Stimulated activated CD8-positive, alpha-beta memory T cell treated with anti-CD3 and anti-CD28 coated beads, Interleukin-12 subunit alpha, Interleukin-12 subunit beta, amount 100 ng/mL, for 24 hours (primary cell): ENCODE measurements at regions not wholly inside any gene's neighbourhood (a gene's known extent, or its start where the extent isn't known, plus 50 kb on each side); places are given as distances from the start of the nearest gene placed in this dataset.
"Not testable (repeated sequence)": the region's sequence is repeated elsewhere in the genome, so short reads cannot be mapped to it uniquely, and the experiment has no call there.

ENCODE experiments used
- DNase-seq: peaks from one replicate; pipeline ENCODE4 v3.0.0-alpha.2; 2020; ENCODE audit errors: extremely low read depth

DNA sequence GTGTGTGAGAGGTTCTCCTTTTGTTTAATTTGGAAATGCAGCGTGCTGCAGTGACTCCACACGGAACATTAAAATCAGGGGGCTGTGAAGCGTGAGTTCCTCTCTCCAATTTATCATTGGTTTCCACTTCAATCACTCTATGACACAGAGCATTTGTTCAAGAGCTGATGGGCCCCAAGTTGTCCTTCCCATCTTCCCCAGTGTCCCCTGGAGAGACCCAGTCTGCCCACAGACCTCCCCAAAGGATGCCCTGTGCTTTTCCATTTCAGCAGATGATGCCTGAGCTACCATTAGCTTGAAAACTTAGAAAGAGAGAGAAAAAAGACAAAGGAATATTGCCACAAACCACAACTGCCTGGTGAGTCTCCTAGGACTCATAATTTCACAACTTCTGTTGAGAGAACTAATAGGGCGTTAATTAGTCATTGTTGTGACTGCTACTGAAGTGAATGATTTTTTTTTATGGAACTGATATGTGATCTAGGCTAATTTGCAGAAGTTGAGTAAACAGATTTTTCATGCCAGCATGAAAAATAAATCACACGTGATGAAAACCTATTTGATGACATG lies 772.7 kb downstream of the SEMA5A start:
- DNase-seq = no peak

DNA sequence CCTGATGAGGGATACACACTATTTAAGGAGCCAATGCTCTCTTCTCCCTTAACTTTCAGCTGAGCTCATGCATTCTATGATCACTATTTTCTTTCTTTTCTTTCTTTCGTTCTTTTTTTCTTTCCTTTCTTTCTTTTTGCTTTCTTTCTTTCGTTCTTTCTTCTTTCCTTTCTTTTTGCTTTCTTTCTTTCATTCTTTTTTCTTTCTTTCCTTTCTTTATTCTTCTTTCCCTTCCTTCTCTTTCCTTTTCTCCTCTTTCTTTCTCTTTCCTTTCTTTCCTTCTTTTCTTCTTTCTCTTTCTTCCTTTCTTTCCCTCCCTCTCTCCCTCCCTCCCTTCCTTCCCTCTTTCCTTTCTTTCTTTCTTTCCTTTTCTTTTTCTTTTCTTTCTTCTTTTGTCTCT lies 761.2 kb downstream of the SEMA5A start:
- no peak for DNase-seq

DNA sequence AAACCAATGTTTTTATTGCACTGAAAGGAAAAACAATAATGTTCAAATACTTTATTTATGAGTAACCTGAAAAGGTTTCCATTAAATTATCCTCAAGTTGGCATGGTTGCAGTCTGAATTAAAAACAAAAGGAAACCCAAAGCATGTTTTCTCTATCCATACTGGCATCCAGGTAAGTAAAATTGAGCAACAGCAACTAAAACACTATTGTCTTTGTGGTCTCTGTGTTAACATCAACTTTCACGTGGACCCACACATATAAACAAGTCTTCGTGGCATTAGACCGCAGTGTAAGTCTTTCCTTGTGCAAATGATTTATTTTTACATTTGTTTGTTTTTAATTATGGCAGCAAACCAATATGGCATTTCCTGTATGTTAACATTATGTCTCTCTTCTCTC lies 757.6 kb downstream of the SEMA5A start:
- DNase-seq = no peak

DNA sequence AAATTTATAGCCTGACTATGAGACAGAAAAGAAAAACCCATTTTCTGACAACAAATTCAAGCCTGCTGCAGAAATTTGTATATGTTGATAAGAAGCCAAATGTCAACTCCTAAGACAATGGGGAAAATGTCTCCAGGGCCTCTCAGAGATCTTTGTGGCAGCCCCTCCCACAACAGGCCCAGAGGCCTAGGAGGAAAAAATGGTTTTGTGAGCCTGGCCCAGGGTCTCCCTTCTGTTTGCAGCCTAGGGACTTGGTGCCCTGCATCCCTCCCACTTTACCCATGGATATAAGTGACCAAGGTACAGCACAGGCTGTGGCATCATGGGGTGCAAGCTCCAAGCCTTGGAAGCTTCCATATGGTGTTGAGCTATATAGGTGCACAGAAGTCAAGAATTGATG lies 740.2 kb downstream of the SEMA5A start:
- DNase-seq = no peak

DNA sequence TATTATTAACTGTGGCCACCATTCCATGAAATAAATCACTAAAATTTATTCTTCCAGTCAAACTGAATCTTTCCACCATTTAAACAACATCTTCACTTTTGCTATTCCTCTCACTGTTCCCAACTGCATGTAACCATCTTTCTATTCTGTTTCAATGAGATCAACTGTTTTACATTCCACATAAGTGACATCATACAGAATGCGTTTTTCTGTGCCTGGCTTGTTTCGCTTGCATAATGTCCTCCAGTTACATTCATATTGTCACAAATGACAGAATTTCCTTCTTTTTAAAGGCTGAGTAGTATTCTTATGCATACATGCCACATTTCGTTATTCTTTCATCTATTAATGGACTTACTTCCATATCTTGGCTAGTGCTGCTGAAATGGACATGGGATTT lies 738.2 kb downstream of the SEMA5A start:
- no peak for DNase-seq

DNA sequence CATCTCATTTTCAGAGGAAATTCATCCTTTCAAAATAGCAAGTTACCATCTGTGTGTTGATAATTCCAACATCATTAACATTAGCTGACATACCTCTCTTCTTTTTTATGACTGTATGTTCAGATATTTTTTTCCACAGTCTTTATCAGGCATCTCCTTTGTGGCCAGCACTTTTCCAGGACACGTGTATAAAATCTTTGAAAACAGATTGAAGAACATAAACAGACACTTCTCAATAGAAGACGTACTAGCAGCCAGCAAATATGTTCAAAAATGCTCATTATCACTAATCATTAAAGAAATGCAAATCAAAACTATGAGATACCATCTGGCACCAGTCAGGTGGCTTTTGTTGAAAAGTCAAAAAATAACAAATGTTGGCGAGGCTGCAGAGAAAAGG lies 734.3 kb downstream of the SEMA5A start:
- DNase-seq = no peak

DNA sequence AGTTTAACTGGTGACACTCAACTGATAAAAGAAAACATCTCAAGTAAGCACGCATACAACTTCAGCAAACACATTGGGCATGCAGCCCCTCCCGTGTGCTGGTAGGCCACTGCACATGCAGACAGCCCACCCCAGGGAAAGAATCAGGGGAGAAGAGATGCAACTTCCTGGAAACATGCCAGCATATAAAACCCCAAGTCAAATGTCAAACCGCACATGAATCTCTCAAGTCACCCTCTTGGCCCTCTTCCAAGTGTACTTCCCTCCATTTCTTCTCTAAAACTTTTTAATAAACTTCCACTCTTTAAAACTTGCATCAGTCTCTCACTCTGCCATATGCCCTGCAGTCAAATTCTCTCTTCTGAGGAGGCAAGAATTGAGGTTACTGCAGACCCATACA lies 732.7 kb downstream of the SEMA5A start:
- DNase-seq = no peak

DNA sequence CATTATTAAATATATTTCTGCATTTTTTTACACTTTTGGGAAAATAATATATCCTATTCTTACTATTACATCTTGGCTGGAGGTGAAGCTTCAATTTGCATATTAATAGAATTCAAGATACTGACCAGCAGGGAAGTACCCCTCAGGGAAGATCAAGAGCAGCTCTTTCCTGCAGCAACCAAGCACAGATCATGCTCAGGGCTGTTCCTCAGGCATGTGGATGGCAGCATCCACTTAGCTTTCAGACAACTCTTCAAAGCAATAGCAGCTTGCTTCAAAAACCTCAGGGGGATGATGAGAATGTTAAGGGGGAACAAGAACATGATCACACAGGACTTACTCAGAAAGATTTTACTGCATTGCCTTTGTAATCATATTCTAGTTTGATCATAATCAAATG lies 731.8 kb downstream of the SEMA5A start:
- no peak for DNase-seq

DNA sequence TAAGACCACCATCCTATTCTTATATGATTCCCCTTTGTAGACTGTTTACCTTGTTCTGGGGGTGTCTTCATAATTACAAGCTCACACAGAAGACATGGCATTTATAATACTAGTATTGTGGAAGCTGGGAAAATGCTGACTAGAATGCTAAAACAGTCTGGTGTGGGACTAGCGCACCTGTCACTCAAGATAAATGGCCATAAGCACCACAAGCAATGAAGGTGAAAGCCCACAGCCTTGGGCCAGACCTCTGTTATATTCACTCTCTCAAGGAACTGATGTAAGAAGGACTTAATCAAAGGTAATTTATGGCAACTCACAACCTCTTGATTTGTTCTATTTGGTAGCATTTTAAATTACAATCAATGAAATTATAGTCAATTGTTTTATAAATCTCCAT lies 721.5 kb downstream of the SEMA5A start:
- no peak for DNase-seq

DNA sequence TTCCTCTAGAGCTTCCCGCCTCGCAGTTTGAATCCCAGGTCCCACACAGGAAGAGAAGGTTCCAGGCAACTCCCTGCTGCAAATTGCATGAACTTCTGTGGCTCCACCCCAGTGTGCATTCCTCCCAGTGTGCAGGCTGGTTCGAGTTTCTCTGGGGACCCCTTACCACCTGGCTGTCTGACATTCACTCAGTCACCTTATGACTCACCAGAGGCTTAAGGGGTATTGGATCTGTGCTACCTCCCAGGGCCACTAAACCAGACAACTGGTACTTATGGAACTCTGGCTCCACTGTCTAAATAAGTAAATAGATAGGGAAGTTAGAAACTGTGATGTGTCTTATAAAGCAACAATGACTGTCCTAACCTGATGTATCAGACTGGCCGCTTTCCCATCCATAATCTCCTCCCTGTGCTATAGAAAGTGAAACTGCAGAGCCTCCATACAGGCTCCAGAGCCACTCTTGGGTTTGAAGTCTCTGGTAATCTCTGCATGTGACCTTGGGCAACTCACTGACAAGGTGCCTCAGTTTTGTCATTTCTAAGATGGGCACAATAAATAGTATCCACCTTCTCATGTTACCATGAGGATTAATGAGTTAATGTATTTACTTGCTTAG lies 720.6 kb downstream of the SEMA5A start:
- DNase-seq = no peak

DNA sequence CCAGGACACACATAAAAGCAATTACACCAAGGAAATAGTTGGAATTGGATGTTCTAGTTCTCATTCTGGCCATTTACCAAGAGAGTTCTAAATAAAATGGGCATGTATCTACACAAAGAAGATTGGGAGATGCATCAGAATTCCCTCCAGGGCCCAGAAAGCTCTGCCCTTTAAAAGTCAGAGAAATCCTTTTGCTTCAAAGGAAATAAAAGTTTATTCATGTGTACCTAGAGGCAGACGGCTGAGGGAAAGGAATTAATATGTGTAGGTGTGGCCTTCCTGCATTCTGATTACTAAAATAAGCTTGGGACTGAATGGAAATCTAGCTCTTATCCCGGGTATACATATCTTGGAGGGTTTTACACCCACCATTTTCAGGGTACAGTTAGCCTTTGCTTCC lies 719.4 kb downstream of the SEMA5A start:
- no peak for DNase-seq

DNA sequence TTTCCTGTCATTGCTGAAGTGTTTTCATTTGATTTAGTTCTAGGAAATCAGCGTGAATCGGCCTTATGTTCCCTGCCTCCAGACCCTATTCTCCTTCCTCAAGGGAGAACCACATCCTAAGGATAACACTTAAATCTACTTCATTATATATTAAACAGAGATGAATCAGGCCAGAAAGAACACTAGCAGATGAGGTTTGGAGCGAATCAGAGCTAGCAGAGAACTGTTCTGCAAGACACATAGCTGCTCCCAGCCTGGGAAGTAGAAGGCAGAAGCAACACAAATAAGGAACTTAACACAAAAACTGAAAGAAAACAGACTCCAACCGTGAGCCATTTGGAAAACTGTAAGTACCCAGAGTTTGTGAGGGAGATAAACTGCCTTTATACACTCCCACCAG lies 718.2 kb downstream of the SEMA5A start:
- no peak for DNase-seq

DNA sequence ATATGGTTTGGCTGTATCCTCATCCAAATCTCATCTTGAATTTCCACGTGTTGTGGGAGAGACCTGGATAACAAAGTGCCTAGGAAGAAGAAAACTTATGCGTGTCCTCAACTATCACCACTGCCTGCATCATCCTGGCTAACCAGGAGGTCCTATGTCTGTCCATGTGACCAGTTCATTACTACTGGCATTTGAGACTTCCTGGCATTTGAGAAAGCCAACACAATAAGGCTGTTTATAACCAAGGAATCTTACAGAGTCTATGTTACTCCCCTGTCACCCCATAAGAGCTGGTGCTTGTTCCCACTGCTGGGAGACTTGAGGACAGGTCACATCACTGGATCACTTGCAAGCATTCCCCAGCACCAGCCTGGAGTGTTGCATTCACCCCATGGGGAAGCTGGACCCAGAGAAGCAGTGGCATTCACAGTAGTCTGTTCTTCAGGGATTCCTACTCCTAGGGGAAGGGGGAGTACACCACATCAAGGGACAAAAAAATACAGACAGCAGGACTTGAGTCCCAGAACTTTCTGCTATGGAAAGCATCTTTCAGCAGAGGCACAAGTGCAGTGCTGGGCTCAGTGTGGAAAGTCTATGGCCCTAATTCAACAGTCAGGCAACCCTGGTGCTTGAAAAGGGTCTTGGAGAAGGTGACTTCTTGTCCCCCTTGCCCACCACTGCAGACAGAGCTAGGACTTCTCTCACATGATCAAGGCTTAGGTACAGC lies 717.1 kb downstream of the SEMA5A start:
- no peak for DNase-seq

DNA sequence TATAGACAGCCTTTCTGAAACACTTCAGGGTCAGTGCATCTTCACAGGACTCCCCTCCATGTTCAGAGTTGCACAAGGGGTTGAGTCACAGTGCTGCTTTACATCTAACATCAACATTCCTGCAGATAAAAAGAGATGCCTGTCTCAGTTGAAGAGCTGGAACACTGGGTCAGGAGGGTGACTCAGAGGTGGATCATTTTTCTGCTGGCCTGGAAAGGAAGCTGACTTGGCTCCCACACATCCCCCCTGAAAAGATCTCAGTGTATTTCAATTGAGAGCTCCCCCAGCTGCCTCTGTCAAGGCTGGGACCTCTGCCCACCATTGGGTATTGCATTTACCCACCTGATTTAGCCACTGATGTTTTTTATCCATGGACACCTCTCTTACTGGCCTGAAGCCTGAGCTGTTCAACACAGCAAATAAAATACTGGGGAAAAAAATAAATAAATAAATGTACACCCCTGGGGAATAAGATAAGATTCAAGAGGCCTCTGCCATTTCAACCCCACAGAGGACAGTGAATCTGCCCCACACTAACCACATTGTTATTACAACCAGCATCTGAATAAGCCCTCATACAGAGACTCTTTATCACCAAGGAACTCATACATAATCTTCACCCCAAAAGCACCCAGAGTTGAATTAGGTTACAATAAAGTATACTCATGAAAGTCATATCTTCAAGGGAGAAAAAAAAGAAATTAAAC lies 716.4 kb downstream of the SEMA5A start:
- no peak for DNase-seq

DNA sequence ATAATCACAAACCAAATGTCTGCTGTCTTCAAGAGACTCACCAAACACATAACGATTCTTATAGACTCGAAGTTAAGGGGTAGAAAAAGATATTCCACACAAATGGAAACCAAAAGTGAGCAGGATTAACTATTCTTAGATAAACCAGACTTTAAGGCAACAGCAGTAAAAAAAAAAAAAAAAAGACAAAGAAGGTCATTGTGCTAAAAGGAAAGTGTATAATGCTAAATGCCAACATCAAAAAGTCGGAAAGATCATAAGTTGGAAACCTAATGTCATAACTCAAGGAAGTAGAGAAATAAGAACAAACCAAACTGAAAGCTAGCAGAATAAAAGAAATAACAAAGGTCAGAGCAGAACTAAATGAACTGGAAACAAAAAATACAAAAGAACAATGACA lies 714.6 kb downstream of the SEMA5A start:
- no peak for DNase-seq

DNA sequence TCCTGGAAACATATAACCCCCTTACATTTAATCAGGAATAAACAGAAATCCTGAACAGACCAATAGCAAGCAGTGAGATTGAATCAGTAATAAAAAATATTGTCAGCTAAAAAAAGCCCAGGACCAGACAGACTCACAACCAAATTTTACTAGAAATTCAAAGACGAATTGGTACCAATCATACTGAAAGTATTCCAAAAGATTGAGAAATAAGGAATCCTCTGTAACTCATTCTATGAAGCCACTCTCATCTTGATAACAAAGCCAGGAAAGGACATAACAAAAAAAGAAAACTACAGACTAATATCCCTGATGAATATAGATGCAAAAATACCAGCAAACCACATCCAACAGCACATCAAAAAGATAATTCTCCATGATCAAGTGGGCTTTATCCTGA lies 714.0 kb downstream of the SEMA5A start:
- no peak for DNase-seq

DNA sequence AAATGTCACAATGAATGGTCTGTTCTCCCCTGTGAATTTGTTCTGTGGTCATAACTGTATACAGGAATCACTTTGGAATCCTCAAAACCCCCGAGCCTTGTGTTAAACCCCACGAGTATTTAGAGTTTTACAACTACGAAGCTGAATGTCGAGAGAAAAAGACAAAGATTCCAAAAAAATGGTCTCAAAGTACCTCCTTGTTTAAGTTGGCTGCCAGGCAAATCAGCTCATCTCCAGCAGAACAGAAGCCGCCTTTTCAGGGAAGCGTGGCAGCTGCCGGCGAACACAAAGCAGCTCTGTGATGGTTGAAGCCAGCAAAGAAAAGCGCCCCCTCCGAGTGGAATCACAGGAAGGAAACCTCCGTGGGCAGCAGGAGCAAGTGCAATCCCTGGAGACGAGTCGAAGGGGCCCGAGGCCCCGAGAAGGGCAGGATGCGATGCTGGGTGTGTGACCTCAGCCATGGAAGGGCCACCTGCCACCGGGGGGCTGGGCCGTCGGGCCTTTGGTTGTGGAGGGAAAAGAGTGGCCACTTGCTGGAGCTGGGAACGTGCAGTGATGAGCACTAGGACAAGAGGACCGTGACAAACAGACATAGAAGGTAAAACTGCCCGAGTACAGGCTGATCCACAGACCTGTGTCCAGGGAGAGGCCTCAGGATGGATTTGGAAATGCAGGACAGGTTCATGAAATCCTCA lies 706.4 kb downstream of the SEMA5A start:
- no peak for DNase-seq

DNA sequence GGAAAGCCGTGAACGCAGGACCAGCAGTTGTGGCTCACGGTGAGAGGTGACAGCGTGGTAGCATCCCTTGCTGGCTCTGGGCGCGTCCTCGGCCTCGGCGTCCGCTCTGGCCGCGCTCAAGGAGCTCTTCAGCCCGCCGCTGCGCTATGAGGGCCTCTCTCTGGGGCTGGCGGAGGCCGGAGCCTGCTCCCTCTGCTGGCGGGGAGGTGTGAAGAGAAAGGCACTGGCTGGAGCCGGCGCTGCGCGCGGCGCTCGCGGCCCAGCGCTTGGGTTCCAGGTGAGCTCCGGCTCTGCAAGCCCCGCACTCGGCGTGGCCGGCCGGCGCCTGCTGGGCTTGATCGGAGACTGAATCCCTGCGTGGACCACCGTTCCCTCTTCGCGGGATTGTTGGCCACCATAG lies 705.6 kb downstream of the SEMA5A start:
- no peak for DNase-seq

DNA sequence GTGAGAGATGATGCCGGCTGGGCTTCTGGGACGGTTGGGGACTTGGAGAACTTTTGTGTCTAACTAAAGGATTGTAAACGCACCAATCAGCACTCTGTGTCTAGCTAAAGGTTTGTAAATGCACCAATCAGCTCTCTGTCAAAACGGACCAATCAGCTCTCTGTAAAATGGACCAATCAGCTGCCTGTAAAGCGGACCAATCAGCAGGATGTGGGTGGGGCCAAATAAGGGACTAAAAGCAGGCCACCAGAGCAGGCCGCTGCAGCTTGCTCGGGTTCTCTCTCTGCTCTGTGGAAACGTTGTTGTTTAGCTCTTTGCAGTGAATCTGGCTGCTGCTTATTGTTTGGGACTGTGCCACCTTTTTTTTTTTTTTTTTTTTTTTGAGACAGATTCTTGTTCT lies 705.1 kb downstream of the SEMA5A start:
- DNase-seq = not testable (repeated sequence)

DNA sequence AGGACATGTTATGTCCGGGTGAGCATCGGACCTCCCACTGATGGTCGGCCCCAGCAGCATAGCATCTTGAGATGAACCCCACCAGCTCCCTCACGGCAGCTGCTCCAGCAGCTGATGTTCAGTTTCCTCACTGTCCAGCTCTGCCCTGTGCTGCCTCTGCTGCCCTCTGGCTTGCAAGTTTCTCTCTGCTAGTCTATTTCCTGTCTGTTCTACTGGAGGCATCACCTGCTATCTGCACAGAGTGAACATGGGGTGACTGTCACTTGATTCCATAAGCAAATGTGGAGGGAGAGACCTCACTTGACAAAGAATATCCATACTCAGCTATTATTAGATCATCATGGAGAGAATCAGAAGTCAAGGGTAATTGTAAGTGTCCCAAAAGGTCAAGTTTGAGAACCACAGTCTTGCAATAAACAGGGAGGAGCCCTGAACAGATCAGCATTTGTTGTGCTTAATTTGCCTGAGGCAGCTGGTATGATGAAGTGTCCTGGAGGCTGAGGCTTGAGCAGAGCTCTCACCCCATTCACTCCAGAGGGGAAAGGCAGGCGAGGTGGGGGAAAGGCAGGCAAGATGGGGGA lies 702.8 kb downstream of the SEMA5A start:
- no peak for DNase-seq

DNA sequence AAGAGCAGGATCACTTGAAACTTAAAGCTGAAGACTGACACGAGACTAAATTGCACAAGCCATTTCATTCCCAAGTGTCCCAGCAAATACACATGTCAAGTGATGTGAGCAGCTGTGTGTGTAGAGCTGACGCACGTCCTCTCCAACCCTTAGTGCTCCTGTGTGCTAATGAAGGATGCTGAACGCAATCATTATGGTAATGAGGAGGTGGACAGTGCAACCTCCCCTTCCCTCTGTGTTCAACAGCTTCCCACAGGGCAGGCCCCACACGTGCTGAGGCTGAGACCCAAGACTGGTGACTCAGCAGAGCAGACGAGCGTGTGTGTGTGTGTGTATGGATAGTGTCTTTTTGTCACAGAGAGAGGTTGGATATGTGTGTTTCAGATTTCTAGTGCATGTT lies 702.1 kb downstream of the SEMA5A start:
- DNase-seq = no peak

DNA sequence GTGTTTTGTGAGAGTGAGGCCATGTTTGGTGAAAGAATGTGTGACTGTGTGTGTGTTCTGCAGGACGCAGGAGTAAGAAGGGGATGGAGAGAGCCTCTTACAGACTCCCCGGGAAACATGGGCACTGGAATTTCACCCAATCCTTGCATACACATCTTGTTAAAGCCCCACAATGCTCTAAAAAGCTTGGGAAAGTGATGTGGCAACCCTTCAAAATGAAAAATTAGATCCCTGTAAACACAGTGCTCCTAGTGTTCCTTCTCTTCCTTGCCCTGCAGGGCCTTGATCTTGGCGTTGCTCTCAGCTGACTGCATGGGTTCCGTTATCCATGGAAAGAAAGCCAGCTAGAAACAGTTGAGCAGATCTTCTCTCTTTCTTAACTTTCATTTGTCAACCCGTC lies 701.7 kb downstream of the SEMA5A start:
- DNase-seq = no peak
